ENCODE measurements at regions not wholly inside any gene's neighbourhood (a gene's known extent, or its start where the extent isn't known, plus 50 kb on each side); places are given as distances from the start of the nearest gene placed in this dataset.

DNA sequence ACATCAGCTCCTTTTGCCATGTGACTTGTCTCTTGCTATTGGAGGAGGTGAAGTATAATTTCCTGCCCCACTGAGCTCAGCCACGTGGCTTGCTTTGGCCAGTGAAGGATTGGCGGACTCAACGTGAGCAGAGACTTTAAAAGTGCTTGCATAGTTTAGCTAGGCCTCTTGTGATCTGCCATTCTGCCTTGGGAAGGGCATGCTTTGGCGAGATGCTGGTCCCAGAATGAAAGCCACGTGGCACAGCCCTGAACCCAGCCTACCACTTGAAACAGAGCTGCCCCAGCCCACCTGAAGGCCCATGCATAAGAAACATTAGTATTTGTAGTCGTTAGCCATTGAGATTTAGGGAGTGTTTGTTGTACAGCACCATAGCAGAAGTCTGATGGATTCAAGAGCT lies 148.2 kb downstream of the TMEM132E start:
- Histone ChIP-seq H4K20me1 (ENCODE audit: insufficient read depth) (no peaks in the 10 kb centered on the region), H3K27me3 (ENCODE audit: insufficient read depth, low read depth, low read length) (no peaks in the 10 kb centered on the region), H3K36me3 (ENCODE audit: insufficient read depth, low read length) (no peaks in the 10 kb centered on the region), H3K9me3 (ENCODE audit: low read length) (no peaks in the 10 kb centered on the region), H2AFZ (ENCODE audit: low read depth, low read length) (no peak overlapping the region), H3K79me2 (replicated peaks; ENCODE audit: insufficient read depth, low read length) (no peaks in the 10 kb centered on the region), H3F3A (ENCODE audit: insufficient read depth, low read length, poor library complexity, severe bottlenecking) (no peaks in the 10 kb centered on the region), H3K9ac (ENCODE audit: low read length) (no peak overlapping the region), H3K27ac (ENCODE audit: low read length) (no peak overlapping the region), H3K4me3 (ENCODE audit: low read length) (no peak overlapping the region), H3K4me2 (ENCODE audit: low read length) (no peak overlapping the region), H3K9me2 (ENCODE audit: insufficient read depth, low read length) (no peaks in the 10 kb centered on the region)
- TF ChIP-seq RAD21 (conservative IDR thresholded peaks at IDR 0.05): no peak
- no peak for TF ChIP-seq EZH2 (IDR thresholded peaks at IDR 0.05; ENCODE audit: borderline replicate concordance, insufficient read depth, low read length, poor library complexity, severe bottlenecking)
- no peak for TF ChIP-seq TAF1 (IDR thresholded peaks at IDR 0.05; ENCODE audit: low read depth)
- TF ChIP-seq, protein P1, sequence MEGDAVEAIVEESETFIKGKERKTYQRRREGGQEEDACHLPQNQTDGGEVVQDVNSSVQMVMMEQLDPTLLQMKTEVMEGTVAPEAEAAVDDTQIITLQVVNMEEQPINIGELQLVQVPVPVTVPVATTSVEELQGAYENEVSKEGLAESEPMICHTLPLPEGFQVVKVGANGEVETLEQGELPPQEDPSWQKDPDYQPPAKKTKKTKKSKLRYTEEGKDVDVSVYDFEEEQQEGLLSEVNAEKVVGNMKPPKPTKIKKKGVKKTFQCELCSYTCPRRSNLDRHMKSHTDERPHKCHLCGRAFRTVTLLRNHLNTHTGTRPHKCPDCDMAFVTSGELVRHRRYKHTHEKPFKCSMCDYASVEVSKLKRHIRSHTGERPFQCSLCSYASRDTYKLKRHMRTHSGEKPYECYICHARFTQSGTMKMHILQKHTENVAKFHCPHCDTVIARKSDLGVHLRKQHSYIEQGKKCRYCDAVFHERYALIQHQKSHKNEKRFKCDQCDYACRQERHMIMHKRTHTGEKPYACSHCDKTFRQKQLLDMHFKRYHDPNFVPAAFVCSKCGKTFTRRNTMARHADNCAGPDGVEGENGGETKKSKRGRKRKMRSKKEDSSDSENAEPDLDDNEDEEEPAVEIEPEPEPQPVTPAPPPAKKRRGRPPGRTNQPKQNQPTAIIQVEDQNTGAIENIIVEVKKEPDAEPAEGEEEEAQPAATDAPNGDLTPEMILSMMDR (IDR thresholded peaks at IDR 0.05; ENCODE audit: poor library complexity, severe bottlenecking): no peak
- no peak for TF ChIP-seq SMC3 (conservative IDR thresholded peaks at IDR 0.05; ENCODE audit: poor library complexity)

DNA sequence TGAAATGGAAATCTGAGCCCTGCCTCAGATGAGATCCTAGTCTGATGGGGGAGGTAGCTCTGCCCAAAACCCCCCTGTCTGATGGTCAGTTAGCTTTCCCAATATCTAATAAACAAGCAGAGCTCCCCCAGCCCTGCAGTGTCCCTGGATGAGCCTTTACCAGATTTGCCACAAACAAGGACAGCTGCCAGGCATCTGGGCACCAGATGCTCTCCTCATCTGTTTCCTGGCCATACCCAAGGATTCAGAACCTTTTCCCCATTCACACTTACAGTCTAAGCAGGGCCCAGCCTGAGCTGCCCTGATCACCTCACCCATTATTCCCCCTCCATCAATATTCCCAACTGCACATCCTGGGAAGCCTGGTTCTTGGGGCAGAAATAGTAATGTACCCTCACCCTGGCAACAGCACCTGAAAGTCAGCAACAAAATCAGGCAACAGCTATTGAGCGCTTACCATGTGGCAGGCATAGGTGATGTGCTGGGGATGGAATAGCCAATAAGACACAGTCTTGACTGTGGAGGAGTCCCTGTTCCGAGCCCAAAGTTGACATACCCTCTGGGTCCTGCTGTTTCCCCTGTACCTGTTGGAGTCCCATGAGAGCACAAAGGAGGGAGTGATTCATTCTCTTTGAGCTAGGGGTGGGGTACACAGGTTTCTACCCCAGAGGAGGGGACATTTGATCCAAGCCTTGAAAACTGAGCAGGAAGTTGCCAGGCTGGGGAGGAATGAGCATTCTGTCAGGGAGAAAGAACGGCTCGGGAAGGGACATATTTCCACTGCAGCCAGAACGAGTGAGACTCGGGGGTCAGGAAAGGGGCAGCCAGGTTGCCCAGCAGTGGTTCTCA lies 147.4 kb downstream of the TMEM132E start:
- Histone ChIP-seq H3K9ac (ENCODE audit: low read length) (no peak overlapping the region), H3F3A (ENCODE audit: insufficient read depth, low read length, poor library complexity, severe bottlenecking) (no peaks in the 10 kb centered on the region), H3K79me2 (replicated peaks; ENCODE audit: insufficient read depth, low read length) (no peaks in the 10 kb centered on the region), H3K27ac (ENCODE audit: low read length) (no peak overlapping the region), H3K9me3 (ENCODE audit: low read length) (no peaks in the 10 kb centered on the region), H3K27me3 (ENCODE audit: insufficient read depth, low read depth, low read length) (no peaks in the 10 kb centered on the region), H3K9me2 (ENCODE audit: insufficient read depth, low read length) (no peaks in the 10 kb centered on the region), H3K4me3 (ENCODE audit: low read length) (no peak overlapping the region), H3K4me2 (ENCODE audit: low read length) (no peak overlapping the region), H2AFZ (ENCODE audit: low read depth, low read length) (no peak overlapping the region), H4K20me1 (ENCODE audit: insufficient read depth) (no peaks in the 10 kb centered on the region), H3K36me3 (ENCODE audit: insufficient read depth, low read length) (no peaks in the 10 kb centered on the region)
- no peak for TF ChIP-seq SMC3 (conservative IDR thresholded peaks at IDR 0.05; ENCODE audit: poor library complexity)
- TF ChIP-seq RAD21 (conservative IDR thresholded peaks at IDR 0.05): no peak
- no peak for TF ChIP-seq EP300 (conservative IDR thresholded peaks at IDR 0.05; ENCODE audit: poor library complexity, severe bottlenecking)
- no peak for TF ChIP-seq POLR2AphosphoS5 (IDR thresholded peaks at IDR 0.05)
- TF ChIP-seq, protein P1 (IDR thresholded peaks at IDR 0.05; ENCODE audit: poor library complexity, severe bottlenecking): no peak
- TF ChIP-seq, protein P2, sequence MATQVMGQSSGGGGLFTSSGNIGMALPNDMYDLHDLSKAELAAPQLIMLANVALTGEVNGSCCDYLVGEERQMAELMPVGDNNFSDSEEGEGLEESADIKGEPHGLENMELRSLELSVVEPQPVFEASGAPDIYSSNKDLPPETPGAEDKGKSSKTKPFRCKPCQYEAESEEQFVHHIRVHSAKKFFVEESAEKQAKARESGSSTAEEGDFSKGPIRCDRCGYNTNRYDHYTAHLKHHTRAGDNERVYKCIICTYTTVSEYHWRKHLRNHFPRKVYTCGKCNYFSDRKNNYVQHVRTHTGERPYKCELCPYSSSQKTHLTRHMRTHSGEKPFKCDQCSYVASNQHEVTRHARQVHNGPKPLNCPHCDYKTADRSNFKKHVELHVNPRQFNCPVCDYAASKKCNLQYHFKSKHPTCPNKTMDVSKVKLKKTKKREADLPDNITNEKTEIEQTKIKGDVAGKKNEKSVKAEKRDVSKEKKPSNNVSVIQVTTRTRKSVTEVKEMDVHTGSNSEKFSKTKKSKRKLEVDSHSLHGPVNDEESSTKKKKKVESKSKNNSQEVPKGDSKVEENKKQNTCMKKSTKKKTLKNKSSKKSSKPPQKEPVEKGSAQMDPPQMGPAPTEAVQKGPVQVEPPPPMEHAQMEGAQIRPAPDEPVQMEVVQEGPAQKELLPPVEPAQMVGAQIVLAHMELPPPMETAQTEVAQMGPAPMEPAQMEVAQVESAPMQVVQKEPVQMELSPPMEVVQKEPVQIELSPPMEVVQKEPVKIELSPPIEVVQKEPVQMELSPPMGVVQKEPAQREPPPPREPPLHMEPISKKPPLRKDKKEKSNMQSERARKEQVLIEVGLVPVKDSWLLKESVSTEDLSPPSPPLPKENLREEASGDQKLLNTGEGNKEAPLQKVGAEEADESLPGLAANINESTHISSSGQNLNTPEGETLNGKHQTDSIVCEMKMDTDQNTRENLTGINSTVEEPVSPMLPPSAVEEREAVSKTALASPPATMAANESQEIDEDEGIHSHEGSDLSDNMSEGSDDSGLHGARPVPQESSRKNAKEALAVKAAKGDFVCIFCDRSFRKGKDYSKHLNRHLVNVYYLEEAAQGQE (IDR thresholded peaks at IDR 0.05; ENCODE audit: borderline replicate concordance): no peak
- no peak for TF ChIP-seq EZH2 (IDR thresholded peaks at IDR 0.05; ENCODE audit: borderline replicate concordance, insufficient read depth, low read length, poor library complexity, severe bottlenecking)
- no peak for TF ChIP-seq TAF1 (IDR thresholded peaks at IDR 0.05; ENCODE audit: low read depth)
- TF ChIP-seq MXI1 (conservative IDR thresholded peaks at IDR 0.05; ENCODE audit: poor library complexity, severe bottlenecking): no peak

All from neural cell (in vitro differentiated cells).